Muscle of leg (tissue), 3 donors: ENCODE measurements at regions not wholly inside any gene's neighbourhood (a gene's known extent, or its start where the extent isn't known, plus 50 kb on each side); places are given as distances from the start of the nearest gene placed in this dataset.
"Not testable (repeated sequence)": the region's sequence is repeated elsewhere in the genome, so short reads cannot be mapped to it uniquely, and the experiment has no call there.

Experiments
- DNase-seq: peaks from one replicate; pipeline ENCODE4 v3.0.0; 2013
- H3K27ac ChIP-seq: one replicate; pipeline ENCODE4 v1.5.1; 2013; ENCODE audit warnings: mild to moderate bottlenecking, low read length, control low read depth
- H3K27me3 ChIP-seq: one replicate; pipeline ENCODE4 v1.6.1; 2013; ENCODE audit warnings: low read length; ENCODE audit not compliant: control insufficient read depth, insufficient read depth
- H3K36me3 ChIP-seq: one replicate; pipeline ENCODE4 v1.6.1; 2013; ENCODE audit warnings: low read length; ENCODE audit not compliant: control insufficient read depth, insufficient read depth
- H3K4me1 ChIP-seq: one replicate; pipeline ENCODE4 v1.6.1; 2013; ENCODE audit warnings: low read length; ENCODE audit not compliant: control insufficient read depth, insufficient read depth
- H3K4me3 ChIP-seq: one replicate; pipeline ENCODE4 v1.5.1; 2013; ENCODE audit warnings: low read length, control low read depth
- H3K9me3 ChIP-seq: replicated peaks from 2 replicates; pipeline ENCODE4 v1.6.1; 2013; ENCODE audit warnings: low read depth, low read length; ENCODE audit not compliant: control insufficient read depth
- WGBS: methylation state at CpG from one replicate; pipeline ENCODE4 v1.1.5; 2013; ENCODE audit warnings: missing lambda C conversion rate; ENCODE audit not compliant: insufficient coverage; 5-methylcytosine and 5-hydroxymethylcytosine counted together

DNA sequence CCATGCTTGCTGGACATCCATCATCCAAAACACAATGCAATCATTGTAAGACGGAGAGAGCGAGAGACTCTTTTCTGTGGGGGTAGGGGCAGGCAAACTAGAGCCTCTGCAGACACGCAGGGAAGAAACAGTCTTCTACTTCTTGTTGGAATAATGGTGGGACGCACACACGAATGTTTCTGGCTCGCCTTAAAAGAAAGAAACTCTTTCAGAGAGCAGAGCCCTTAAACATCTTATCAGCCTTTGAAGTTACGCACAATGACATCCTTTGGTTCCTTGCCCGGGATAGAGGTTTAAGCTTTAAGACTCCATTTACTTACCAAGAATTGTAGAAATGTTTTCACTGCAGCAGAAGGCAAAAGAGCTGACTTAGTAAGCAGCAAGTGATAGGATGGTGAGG lies 133.8 kb upstream of the FOXN3 start:
- no peaks in the 10 kb centered on the region for H3K9me3 ChIP-seq
- H3K27me3 ChIP-seq: no peaks in the 10 kb centered on the region
- H3K4me1 ChIP-seq: no peaks in the 10 kb centered on the region
- no peak overlapping the region for H3K27ac ChIP-seq
- H3K36me3 ChIP-seq: peaks cover 10% of the 10 kb centered on the region
- WGBS: 80% methylated on average over 1 of the region's 8 CpGs
- DNase-seq: no peak
- H3K4me3 ChIP-seq: no peak overlapping the region

DNA sequence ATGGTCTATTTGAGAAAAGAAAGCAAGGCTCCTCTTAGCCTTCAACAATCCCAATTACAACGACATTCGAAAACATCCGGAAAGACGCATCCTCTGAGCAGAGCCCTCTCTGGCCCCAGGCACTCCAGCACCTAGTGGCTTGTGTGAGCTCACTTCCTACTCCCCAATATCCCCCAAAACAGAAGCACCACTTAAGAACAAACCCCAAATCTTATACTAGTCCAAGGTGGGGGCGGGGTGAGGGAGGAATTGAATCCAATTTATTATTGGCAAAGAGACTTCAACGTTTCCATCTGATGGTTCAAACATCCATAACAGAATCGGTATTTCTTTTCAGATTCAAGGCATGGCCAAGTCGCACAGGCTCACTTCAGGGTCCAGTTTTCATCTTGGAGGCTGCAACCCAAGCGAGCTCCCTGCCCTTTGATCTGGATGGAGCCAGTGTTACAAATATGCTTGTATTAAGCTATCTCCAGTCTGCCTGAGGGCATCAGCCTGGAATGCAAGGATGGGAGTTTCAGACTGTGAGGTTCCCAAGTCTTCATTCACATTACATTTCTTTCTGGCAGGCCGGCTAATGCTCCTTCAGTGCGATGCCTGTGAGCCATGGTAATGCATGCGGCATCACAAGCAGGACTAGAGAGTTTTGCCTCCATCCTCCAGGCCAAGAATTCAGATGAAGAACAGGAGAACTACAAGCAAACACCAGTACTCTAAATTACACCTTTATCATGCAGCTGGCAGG lies 132.5 kb upstream of the FOXN3 start:
- H3K27ac ChIP-seq: no peak overlapping the region
- peaks cover 10% of the 10 kb centered on the region for H3K36me3 ChIP-seq

GRCh38 chr14:89547047-89547446 lies 130.0 kb upstream of the FOXN3 start:
- H3K27me3 ChIP-seq, H3K36me3 ChIP-seq, H3K9me3 ChIP-seq, H3K27ac ChIP-seq, H3K4me3 ChIP-seq, H3K4me1 ChIP-seq, DNase-seq: not testable (repeated sequence)
- WGBS: no CpG with 5 or more reads among the region's 5 CpGs

More for the DNA sequence above, 132.5 kb upstream of the FOXN3 start:
- WGBS: 84% methylated on average over 7 of the region's 12 CpGs
- DNase-seq: no peak
- H3K4me3 ChIP-seq: no peak overlapping the region
- H3K9me3 ChIP-seq: no peaks in the 10 kb centered on the region
- H3K27me3 ChIP-seq: no peaks in the 10 kb centered on the region
- H3K4me1 ChIP-seq: no peaks in the 10 kb centered on the region

- Histone ChIP-seq H3K4me3 (no peak overlapping the region), H3K27ac (no peak overlapping the region), H3K4me1 (peaks cover 5% of the 10 kb centered on the region), H3K36me3 (peaks cover 10% of the 10 kb centered on the region), H3K27me3 (no peaks in the 10 kb centered on the region), H3K9me3 (no peaks in the 10 kb centered on the region)
- 100% methylated on average over 1 of the region's 6 CpGs for WGBS
- DNase-seq: no peak
Observed at GRCh38 chr14:89544636-89545301, 127.7 kb upstream of the FOXN3 start.

- Histone ChIP-seq H3K27me3 (no peaks in the 10 kb centered on the region), H3K27ac (no peak overlapping the region), H3K4me3 (no peak overlapping the region), H3K36me3 (peaks cover 5% of the 10 kb centered on the region), H3K9me3 (no peaks in the 10 kb centered on the region), H3K4me1 (peaks cover 5% of the 10 kb centered on the region)
- 30% methylated on average over 2 of the region's 7 CpGs for WGBS
- DNase-seq: peak; percentile 86
Observed at GRCh38 chr14:89543425-89543790, 126.4 kb upstream of the FOXN3 start.

DNA sequence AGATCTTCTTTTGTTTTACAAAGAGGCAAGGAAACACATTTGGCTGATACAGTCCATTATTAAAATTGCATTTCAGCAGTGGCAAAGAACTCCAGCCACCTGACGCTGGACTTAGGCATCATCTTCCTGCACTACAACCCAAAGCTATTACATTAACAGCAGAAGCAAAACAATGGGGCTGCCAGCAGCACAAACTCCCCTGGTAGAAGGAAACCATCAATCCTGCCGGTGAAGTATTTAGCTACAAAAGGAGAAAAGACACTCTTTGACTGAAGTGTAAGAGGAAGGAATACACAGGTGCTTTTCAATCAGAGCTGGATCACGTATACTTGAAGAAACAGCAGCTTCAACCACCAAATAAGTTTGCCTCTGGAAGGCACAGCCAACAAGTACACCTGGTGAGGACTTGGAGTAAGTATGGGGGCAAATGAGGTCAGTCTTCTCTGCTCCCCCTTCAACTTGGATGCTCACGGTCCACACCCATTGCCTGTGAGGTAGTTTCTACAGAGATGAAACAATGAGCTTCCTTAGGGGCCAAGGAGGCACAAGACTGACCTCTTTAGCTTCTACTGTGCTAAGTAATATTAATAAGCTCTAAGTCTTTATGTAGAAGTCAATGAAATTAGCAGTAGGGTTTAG lies 125.9 kb upstream of the FOXN3 start:
- DNase-seq: peak; percentile 30
- H3K4me3 ChIP-seq: no peak overlapping the region
- H3K27me3 ChIP-seq: no peaks in the 10 kb centered on the region
- H3K4me1 ChIP-seq: peaks cover 5% of the 10 kb centered on the region
- peaks cover 5% of the 10 kb centered on the region for H3K36me3 ChIP-seq
- no CpG with 5 or more reads among the region's 4 CpGs for WGBS
- no peaks in the 10 kb centered on the region for H3K9me3 ChIP-seq
- H3K27ac ChIP-seq: no peak overlapping the region

- Histone ChIP-seq H3K4me3 (no peak overlapping the region), H3K27ac (no peak overlapping the region), H3K9me3 (no peaks in the 10 kb centered on the region), H3K36me3 (no peaks in the 10 kb centered on the region), H3K4me1 (peaks cover 5% of the 10 kb centered on the region), H3K27me3 (no peaks in the 10 kb centered on the region)
- no peak for DNase-seq
- 74% methylated on average over 3 of the region's 5 CpGs for WGBS
Observed at GRCh38 chr14:89540830-89541470, 123.9 kb upstream of the FOXN3 start.

- WGBS: 83% methylated on average over 14 of the region's 20 CpGs
- no peak for DNase-seq
- H3K4me3 ChIP-seq: no peak overlapping the region
- H3K36me3 ChIP-seq: no peaks in the 10 kb centered on the region
- H3K9me3 ChIP-seq: no peaks in the 10 kb centered on the region
- no peak overlapping the region for H3K27ac ChIP-seq
- no peaks in the 10 kb centered on the region for H3K27me3 ChIP-seq
- H3K4me1 ChIP-seq: peaks cover 5% of the 10 kb centered on the region
Observed at GRCh38 chr14:89540009-89540829, 123.2 kb upstream of the FOXN3 start.

- H3K36me3 ChIP-seq: no peaks in the 10 kb centered on the region
- H3K27ac ChIP-seq: no peak overlapping the region
- no peak for DNase-seq
- H3K4me3 ChIP-seq: no peak overlapping the region
- H3K4me1 ChIP-seq: peaks cover 3% of the 10 kb centered on the region
- H3K9me3 ChIP-seq: no peaks in the 10 kb centered on the region
- no peaks in the 10 kb centered on the region for H3K27me3 ChIP-seq
- WGBS: 59% methylated on average over 2 of the region's 4 CpGs
Observed at GRCh38 chr14:89537911-89538310, 120.9 kb upstream of the FOXN3 start.
